ENCODE measurements at regions not wholly inside any gene's neighbourhood (a gene's known extent, or its start where the extent isn't known, plus 50 kb on each side); places are given as distances from the start of the nearest gene placed in this dataset.
"Not testable (repeated sequence)": the region's sequence is repeated elsewhere in the genome, so short reads cannot be mapped to it uniquely, and the experiment has no call there.

DNA sequence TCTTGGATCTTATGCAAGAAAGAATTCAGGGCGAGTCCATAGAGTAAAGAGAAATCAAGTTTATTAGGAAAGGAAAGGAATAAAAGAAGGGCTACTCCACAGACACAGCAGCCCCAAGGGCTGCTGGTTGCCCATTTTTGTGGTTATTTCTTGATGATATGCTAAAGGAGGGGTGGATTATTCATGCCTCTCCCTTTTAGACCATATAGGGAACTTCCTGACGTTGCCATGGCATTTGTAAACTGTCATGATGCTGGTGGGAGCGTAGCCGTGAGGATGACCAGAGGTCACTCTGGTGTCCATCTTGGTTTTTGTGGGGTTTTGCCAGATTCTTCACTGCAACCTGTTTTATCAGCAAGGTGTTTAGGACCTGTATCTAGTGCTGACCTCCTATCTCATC, 115.4 kb upstream of the CARD11 start:
- no peaks in the 10 kb centered on the region for H3F3A ChIP-seq (ENCODE audit: low read length, unreplicated experiment)
- H3K9me3 ChIP-seq (ENCODE audit: low read length) = no peaks in the 10 kb centered on the region
- CTCF ChIA-PET = no interaction called here
- intact Hi-C loops (cut with micrococcal nuclease) = no loop called here
- H3K9me2 ChIP-seq (replicated peaks; ENCODE audit: low read length) = no peaks in the 10 kb centered on the region
- H3K36me3 ChIP-seq (ENCODE audit: low read depth, low read length) = no peaks in the 10 kb centered on the region
- BruUV-seq (replicated peaks) = no TSS peak
- POLR2A ChIA-PET (ENCODE audit: unreplicated experiment) = interaction anchor here (0.6 kb wide), 1 partner anchor 92 kb away, joined by 3 read pairs; no protein-coding TSS in a partner anchor
- H3K27ac ChIP-seq (ENCODE audit: low read length) = no peak overlapping the region
- no peaks in the 10 kb centered on the region for H4K20me1 ChIP-seq (ENCODE audit: low read length)
- no peak overlapping the region for H3K4me2 ChIP-seq (ENCODE audit: low read length)
- ATAC-seq (no peak), DNase-seq (no peak)
- no peak overlapping the region for H3K9ac ChIP-seq (ENCODE audit: low read length)
- TF ChIP-seq EZH2phosphoT487 (IDR thresholded peaks at IDR 0.05; ENCODE audit: borderline replicate concordance, low read length) (no peak), EZH2 (IDR thresholded peaks at IDR 0.05; ENCODE audit: low read length, unreplicated experiment) (no peak), CTCF (conservative IDR thresholded peaks at IDR 0.05; ENCODE audit: low read depth, low read length) (no peak)
- H3K27me3 ChIP-seq (ENCODE audit: low read length) = no peaks in the 10 kb centered on the region
- peaks cover 8% of the 10 kb centered on the region for H3K4me1 ChIP-seq (ENCODE audit: insufficient read depth, low read length)
- no peak overlapping the region for H3K4me3 ChIP-seq (ENCODE audit: low read length)
- H2AFZ ChIP-seq (ENCODE audit: low read length) = no peak overlapping the region
- no peaks in the 10 kb centered on the region for H3K79me2 ChIP-seq (ENCODE audit: low read length)

DNA sequence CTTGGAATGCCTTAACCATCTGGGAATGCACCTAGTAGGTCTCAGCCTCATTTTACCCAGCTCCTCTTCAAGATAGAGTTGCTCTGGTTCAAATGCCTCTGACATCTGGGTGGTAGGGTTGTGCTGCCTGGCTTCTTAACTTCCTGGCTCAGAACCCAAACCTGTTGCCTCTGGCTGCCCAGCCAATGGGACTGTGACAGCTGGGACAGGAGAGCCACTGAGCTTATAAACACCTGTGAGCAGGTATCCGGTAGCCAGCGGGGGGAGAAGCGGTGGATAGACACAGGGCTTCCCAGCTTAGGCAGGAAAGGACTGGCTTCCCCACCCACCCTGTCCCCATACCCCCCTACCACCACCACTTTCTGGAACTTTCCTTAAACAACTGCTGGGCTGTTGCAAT, 115.8 kb upstream of the CARD11 start:
- Histone ChIP-seq H3K79me2 (ENCODE audit: low read length) (no peaks in the 10 kb centered on the region), H3K4me3 (ENCODE audit: low read length) (no peak overlapping the region), H3F3A (ENCODE audit: low read length, unreplicated experiment) (no peaks in the 10 kb centered on the region), H3K27ac (ENCODE audit: low read length) (no peak overlapping the region), H3K9me3 (ENCODE audit: low read length) (no peaks in the 10 kb centered on the region), H3K9me2 (replicated peaks; ENCODE audit: low read length) (no peaks in the 10 kb centered on the region), H3K36me3 (ENCODE audit: low read depth, low read length) (no peaks in the 10 kb centered on the region), H3K4me2 (ENCODE audit: low read length) (no peak overlapping the region), H3K4me1 (ENCODE audit: insufficient read depth, low read length) (peaks cover 8% of the 10 kb centered on the region), H2AFZ (ENCODE audit: low read length) (no peak overlapping the region), H4K20me1 (ENCODE audit: low read length) (no peaks in the 10 kb centered on the region), H3K9ac (ENCODE audit: low read length) (no peak overlapping the region), H3K27me3 (ENCODE audit: low read length) (no peaks in the 10 kb centered on the region)
- TF ChIP-seq CTCF (conservative IDR thresholded peaks at IDR 0.05; ENCODE audit: low read depth, low read length) = no peak
- no peak for TF ChIP-seq EZH2phosphoT487 (IDR thresholded peaks at IDR 0.05; ENCODE audit: borderline replicate concordance, low read length)
- TF ChIP-seq EZH2 (IDR thresholded peaks at IDR 0.05; ENCODE audit: low read length, unreplicated experiment) = no peak
- intact Hi-C loops (cut with micrococcal nuclease) = no loop called here
- DNase-seq (no peak), ATAC-seq (no peak)
- ChIA-PET POLR2A (ENCODE audit: unreplicated experiment) (interaction anchor here (0.6 kb wide), 1 partner anchor 92 kb away, joined by 3 read pairs; no protein-coding TSS in a partner anchor), CTCF (no interaction called here)
- no TSS peak for BruUV-seq (replicated peaks)

DNA sequence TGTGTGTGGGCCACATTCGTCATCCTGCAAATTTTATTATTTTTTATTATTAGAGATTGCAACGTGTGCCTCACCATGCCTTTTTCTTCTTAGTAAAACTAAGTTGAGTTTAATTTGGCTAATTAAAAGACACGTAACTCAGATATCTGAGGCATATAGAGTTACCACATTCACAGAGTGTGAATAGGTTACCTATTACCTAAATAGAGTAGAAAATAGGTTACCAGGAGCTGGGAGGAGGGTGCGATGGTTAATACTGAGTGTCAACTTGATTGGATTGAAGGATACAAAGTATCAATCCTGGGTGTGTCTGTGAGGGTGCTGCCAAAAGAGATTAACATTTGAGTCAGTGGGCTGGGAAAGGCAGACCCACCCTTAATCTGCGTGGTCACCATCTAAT, 116.3 kb upstream of the CARD11 start:
- DNase-seq; H2AFZ ChIP-seq (ENCODE audit: low read length); H3K79me2 ChIP-seq (ENCODE audit: low read length); H3K9me3 ChIP-seq (ENCODE audit: low read length); H3K27me3 ChIP-seq (ENCODE audit: low read length); CTCF ChIA-PET; POLR2A ChIA-PET (ENCODE audit: unreplicated experiment); H3K9ac ChIP-seq (ENCODE audit: low read length); ATAC-seq; H3K9me2 ChIP-seq (replicated peaks; ENCODE audit: low read length); H3K4me1 ChIP-seq (ENCODE audit: insufficient read depth, low read length); H3F3A ChIP-seq (ENCODE audit: low read length, unreplicated experiment); H3K4me3 ChIP-seq (ENCODE audit: low read length); H3K4me2 ChIP-seq (ENCODE audit: low read length); intact Hi-C loops (cut with micrococcal nuclease); H4K20me1 ChIP-seq (ENCODE audit: low read length); H3K36me3 ChIP-seq (ENCODE audit: low read depth, low read length); BruUV-seq (replicated peaks); H3K27ac ChIP-seq (ENCODE audit: low read length): not testable (repeated sequence)

Data from PC-3 (cell line).